ENCODE measurements at regions not wholly inside any gene's neighbourhood (a gene's known extent, or its start where the extent isn't known, plus 50 kb on each side); places are given as distances from the start of the nearest gene placed in this dataset.

DNA sequence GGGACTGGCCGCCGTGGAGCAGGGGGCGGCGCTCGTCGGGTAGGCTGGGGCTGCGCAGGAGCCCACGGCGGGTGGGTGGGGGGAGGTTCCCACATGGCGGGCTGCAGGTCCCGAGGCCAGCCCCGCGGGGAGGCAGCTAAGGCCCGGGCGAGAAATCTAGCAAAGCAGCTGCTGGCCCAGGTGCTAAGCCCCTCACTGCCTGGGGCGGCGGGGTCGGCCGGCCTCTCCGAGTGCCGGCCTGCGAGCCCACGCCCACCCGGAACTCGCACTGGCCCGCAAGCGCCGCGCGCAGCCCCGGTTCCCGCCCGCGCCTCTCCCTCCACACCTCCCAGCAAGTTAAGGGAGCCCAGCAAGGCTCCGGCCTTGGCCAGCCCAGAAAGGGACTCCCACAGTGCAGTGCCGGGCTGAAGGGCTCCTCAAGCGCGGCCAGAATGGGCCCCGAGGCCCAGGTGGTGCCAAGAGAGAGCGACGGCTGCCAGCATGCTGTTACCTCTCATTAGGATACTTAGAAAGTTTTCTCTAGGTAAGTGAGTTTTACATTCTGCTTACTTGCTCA is 1463.5 kb upstream of the MIR17HG start:
- TF ChIP-seq, protein P1, sequence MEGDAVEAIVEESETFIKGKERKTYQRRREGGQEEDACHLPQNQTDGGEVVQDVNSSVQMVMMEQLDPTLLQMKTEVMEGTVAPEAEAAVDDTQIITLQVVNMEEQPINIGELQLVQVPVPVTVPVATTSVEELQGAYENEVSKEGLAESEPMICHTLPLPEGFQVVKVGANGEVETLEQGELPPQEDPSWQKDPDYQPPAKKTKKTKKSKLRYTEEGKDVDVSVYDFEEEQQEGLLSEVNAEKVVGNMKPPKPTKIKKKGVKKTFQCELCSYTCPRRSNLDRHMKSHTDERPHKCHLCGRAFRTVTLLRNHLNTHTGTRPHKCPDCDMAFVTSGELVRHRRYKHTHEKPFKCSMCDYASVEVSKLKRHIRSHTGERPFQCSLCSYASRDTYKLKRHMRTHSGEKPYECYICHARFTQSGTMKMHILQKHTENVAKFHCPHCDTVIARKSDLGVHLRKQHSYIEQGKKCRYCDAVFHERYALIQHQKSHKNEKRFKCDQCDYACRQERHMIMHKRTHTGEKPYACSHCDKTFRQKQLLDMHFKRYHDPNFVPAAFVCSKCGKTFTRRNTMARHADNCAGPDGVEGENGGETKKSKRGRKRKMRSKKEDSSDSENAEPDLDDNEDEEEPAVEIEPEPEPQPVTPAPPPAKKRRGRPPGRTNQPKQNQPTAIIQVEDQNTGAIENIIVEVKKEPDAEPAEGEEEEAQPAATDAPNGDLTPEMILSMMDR (IDR thresholded peaks at IDR 0.05; ENCODE audit: poor library complexity) = no peak
- no peak for TF ChIP-seq EZH2 (IDR thresholded peaks at IDR 0.05; ENCODE audit: borderline replicate concordance)
- TF ChIP-seq EZH2phosphoT487 (IDR thresholded peaks at IDR 0.05; ENCODE audit: low read depth, severe bottlenecking, unreplicated experiment) = no peak
